Calu3 (cell line): ENCODE measurements at regions not wholly inside any gene's neighbourhood (a gene's known extent, or its start where the extent isn't known, plus 50 kb on each side); places are given as distances from the start of the nearest gene placed in this dataset.

Experiments used
- BruUV-seq: library from RNA; stranded (reverse); fragments of 400-500 nt; replicated peaks from 2 replicates; lab custom pipeline; 2021; lab: Mats Ljungman, UMichigan
- CTCF ChIA-PET: fragments of 300-600 bp; sonication (Branson Sonifier 250); formaldehyde crosslinking; loops from one replicate; lab custom pipeline; 2022; ENCODE audit warnings: antibody characterized with exemption; lab: Charles Lee
- DNase-seq: peaks from one replicate; pipeline ENCODE4 v3.0.0; 2022
- H3K27ac Mint-ChIP-seq: one replicate; pipeline ENCODE4 v1.8.0; 2022; ENCODE audit warnings: mixed read lengths; ENCODE audit not compliant: unreplicated experiment
- H3K27me3 Mint-ChIP-seq: one replicate; pipeline ENCODE4 v1.8.0; 2022; ENCODE audit warnings: mixed read lengths; ENCODE audit not compliant: unreplicated experiment
- H3K36me3 Mint-ChIP-seq: one replicate; pipeline ENCODE4 v1.8.0; 2022; ENCODE audit warnings: mild to moderate bottlenecking, moderate library complexity, mixed read lengths; ENCODE audit not compliant: insufficient read depth, unreplicated experiment
- H3K4me1 Mint-ChIP-seq: one replicate; pipeline ENCODE4 v1.8.0; 2022; ENCODE audit warnings: mild to moderate bottlenecking, low read depth, mixed read lengths; ENCODE audit not compliant: unreplicated experiment
- H3K4me3 Mint-ChIP-seq: one replicate; pipeline ENCODE4 v1.8.0; 2022; ENCODE audit warnings: mild to moderate bottlenecking, low read depth, moderate library complexity, mixed read lengths; ENCODE audit not compliant: unreplicated experiment
- H3K9me3 Mint-ChIP-seq: one replicate; pipeline ENCODE4 v1.8.0; 2022; ENCODE audit warnings: low read depth, mixed read lengths; ENCODE audit not compliant: unreplicated experiment
- CTCF ChIP-seq: fragments of 200-600 bp; IDR thresholded peaks from one replicate; pipeline ENCODE4 v1.8.0; 2022; ENCODE audit warnings: antibody characterized with exemption; ENCODE audit not compliant: unreplicated experiment
- intact Hi-C: fragments of 100-400 bp; cut with micrococcal nuclease; formaldehyde crosslinking; loops from one replicate; pipeline ENCODE4 v1.10.0; 2022; ENCODE audit not compliant: unreplicated experiment

GRCh38 chr11:97684486-97685439 is 1295.0 kb downstream of the JRKL start:
- Mint-ChIP-seq H3K9me3 (peaks cover 7% of the 10 kb centered on the region), H3K27me3 (no peaks in the 10 kb centered on the region), H3K4me3 (no peak overlapping the region), H3K36me3 (no peaks in the 10 kb centered on the region), H3K27ac (no peak overlapping the region), H3K4me1 (no peaks in the 10 kb centered on the region)
- no TSS peak for BruUV-seq
- TF ChIP-seq CTCF = no peak
- DNase-seq = no peak
- intact Hi-C loops = no loop called here
- CTCF ChIA-PET = no interaction called here

- no peak for DNase-seq
- intact Hi-C loops = no loop called here
- H3K9me3 Mint-ChIP-seq = peaks cover 4% of the 10 kb centered on the region
- no peak overlapping the region for H3K27ac Mint-ChIP-seq
- no peaks in the 10 kb centered on the region for H3K36me3 Mint-ChIP-seq
- H3K27me3 Mint-ChIP-seq = no peaks in the 10 kb centered on the region
- no peak for TF ChIP-seq CTCF
- H3K4me3 Mint-ChIP-seq = no peak overlapping the region
- no TSS peak for BruUV-seq
- CTCF ChIA-PET = no interaction called here
- H3K4me1 Mint-ChIP-seq = no peaks in the 10 kb centered on the region
Measured at GRCh38 chr11:97685695-97686094, 1295.9 kb downstream of the JRKL start.

GRCh38 chr11:97687111-97687510 is 1297.3 kb downstream of the JRKL start:
- Mint-ChIP-seq H3K36me3 (no peaks in the 10 kb centered on the region), H3K4me1 (no peaks in the 10 kb centered on the region), H3K27me3 (no peaks in the 10 kb centered on the region), H3K27ac (no peak overlapping the region), H3K9me3 (peaks cover 4% of the 10 kb centered on the region), H3K4me3 (no peak overlapping the region)
- intact Hi-C loops = no loop called here
- DNase-seq = no peak
- CTCF ChIA-PET = no interaction called here
- no peak for TF ChIP-seq CTCF
- no TSS peak for BruUV-seq

GRCh38 chr11:97691061-97691460 is 1301.2 kb downstream of the JRKL start:
- TF ChIP-seq CTCF = no peak
- Mint-ChIP-seq H3K4me3 (no peak overlapping the region), H3K27me3 (no peaks in the 10 kb centered on the region), H3K36me3 (no peaks in the 10 kb centered on the region), H3K9me3 (no peaks in the 10 kb centered on the region), H3K4me1 (no peaks in the 10 kb centered on the region), H3K27ac (no peak overlapping the region)
- intact Hi-C loops = no loop called here
- no TSS peak for BruUV-seq
- CTCF ChIA-PET = no interaction called here
- no peak for DNase-seq
